Liver (tissue), 8 donors: ENCODE measurements at regions not wholly inside any gene's neighbourhood (a gene's known extent, or its start where the extent isn't known, plus 50 kb on each side); places are given as distances from the start of the nearest gene placed in this dataset.

Experiments
- DNase-seq: peaks from one replicate; pipeline ENCODE4 v3.0.0-alpha.2; 2017; ENCODE audit warnings: low spot score
- H3K27ac ChIP-seq, 2 donors: one replicate each; pipeline ENCODE4 v1.7.0; 2013; ENCODE audit warnings: inconsistent platforms in 2 of 2, low read length in 2 of 2, control low read depth in 1 of 2, low read depth in 1 of 2, mild to moderate bottlenecking in 1 of 2
- H3K27me3 ChIP-seq, 4 donors: one replicate each; pipeline versions ENCODE4 v1.6.1 to v1.7.0; 2013; ENCODE audit warnings: low read length in 3 of 4, inconsistent platforms in 1 of 4, mild to moderate bottlenecking in 1 of 4, moderate library complexity in 1 of 4; ENCODE audit not compliant: control insufficient read depth in 4 of 4, insufficient read depth in 4 of 4
- H3K36me3 ChIP-seq, 4 donors: one replicate each; pipeline versions ENCODE4 v1.6.1 to v1.7.0; 2013; ENCODE audit warnings: low read length in 3 of 4, mild to moderate bottlenecking in 3 of 4, low read depth in 1 of 4, moderate library complexity in 1 of 4; ENCODE audit not compliant: control insufficient read depth in 4 of 4, insufficient read depth in 3 of 4
- H3K4me1 ChIP-seq, 4 donors: one replicate each; pipeline versions ENCODE4 v1.6.1 to v1.7.0; 2013; ENCODE audit warnings: low read length in 3 of 4, mild to moderate bottlenecking in 3 of 4, moderate library complexity in 1 of 4; ENCODE audit not compliant: control insufficient read depth in 4 of 4, insufficient read depth in 4 of 4
- H3K4me3 ChIP-seq, 3 donors: one replicate each; pipeline versions ENCODE4 v1.6.1 to v1.7.0; 2013; ENCODE audit warnings: low read length in 3 of 3, control low read depth in 1 of 3, low read depth in 1 of 3, mild to moderate bottlenecking in 1 of 3
- H3K9ac ChIP-seq, 2 donors: one replicate each; pipeline ENCODE4 v1.7.0; 2013; ENCODE audit warnings: low read length in 2 of 2, mild to moderate bottlenecking in 2 of 2, moderate library complexity in 2 of 2, control low read depth in 1 of 2, low read depth in 1 of 2
- H3K9me3 ChIP-seq, 4 donors: one replicate each; pipeline versions ENCODE4 v1.6.1 to v1.7.0; 2013; ENCODE audit warnings: low read length in 3 of 4; ENCODE audit not compliant: control insufficient read depth in 4 of 4
- EGR1 ChIP-seq, 2 donors: IDR thresholded peaks; 2 replicates each; pipeline ENCODE4 v1.6.1; 2016 to 2018; ENCODE audit warnings: antibody characterized with exemption in 2 of 2, low read depth in 2 of 2
- FOXA1 ChIP-seq: IDR thresholded peaks from 2 replicates; pipeline ENCODE4 v1.6.1; 2016; ENCODE audit warnings: antibody characterized with exemption
- FOXA2 ChIP-seq: IDR thresholded peaks from 2 replicates; pipeline ENCODE4 v1.6.1; 2016; ENCODE audit warnings: antibody characterized with exemption
- GABPA ChIP-seq, 2 donors: IDR thresholded peaks in 1 of 2; conservative IDR thresholded peaks in 1 of 2; 2 replicates each; pipeline ENCODE4 v1.6.1; 2016; ENCODE audit warnings: antibody characterized with exemption in 2 of 2, mild to moderate bottlenecking in 1 of 2, moderate library complexity in 1 of 2
- HNF4A ChIP-seq, 2 donors: conservative IDR thresholded peaks; 2 replicates each; pipeline ENCODE4 v1.6.1; 2016; ENCODE audit warnings: antibody characterized with exemption in 2 of 2, mild to moderate bottlenecking in 2 of 2
- HNF4G ChIP-seq: IDR thresholded peaks from 2 replicates; pipeline ENCODE4 v1.6.1; 2016; ENCODE audit warnings: antibody characterized with exemption
- JUND ChIP-seq, 2 donors: IDR thresholded peaks; 2 replicates each; pipeline ENCODE4 v1.6.1; 2016; ENCODE audit warnings: antibody characterized with exemption in 2 of 2
- NR2F2 ChIP-seq: IDR thresholded peaks from 2 replicates; pipeline ENCODE4 v1.6.1; 2016; ENCODE audit warnings: antibody characterized with exemption
- RAD21 ChIP-seq, 2 donors: IDR thresholded peaks; 2 replicates each; pipeline ENCODE4 v1.6.1; 2016; ENCODE audit warnings: antibody characterized with exemption in 2 of 2, mild to moderate bottlenecking in 2 of 2
- RXRA ChIP-seq, 2 donors: IDR thresholded peaks; 2 replicates each; pipeline ENCODE4 v1.6.1; 2017 to 2018; ENCODE audit warnings: antibody characterized with exemption in 2 of 2, mild to moderate bottlenecking in 1 of 2
- SP1 ChIP-seq: IDR thresholded peaks from 2 replicates; pipeline ENCODE4 v1.6.1; 2018; ENCODE audit warnings: antibody characterized with exemption, mild to moderate bottlenecking
- TAF1 ChIP-seq: conservative IDR thresholded peaks from 2 replicates; pipeline ENCODE4 v1.6.1; 2016; ENCODE audit warnings: antibody characterized with exemption, mild to moderate bottlenecking
- YY1 ChIP-seq: IDR thresholded peaks from 2 replicates; pipeline ENCODE4 v1.6.1; 2016; ENCODE audit warnings: antibody characterized with exemption, mild to moderate bottlenecking
- WGBS: extraction: QIAGEN DNeasy Blood & Tissue Kit; methylation state at CpG from one replicate; pipeline ENCODE4 v1.1.7; 2013; 5-methylcytosine and 5-hydroxymethylcytosine counted together
- TF ChIP-seq, protein P1 (sequence below): IDR thresholded peaks from 2 replicates; pipeline ENCODE4 v1.6.1; 2016; ENCODE audit warnings: antibody characterized with exemption, mild to moderate bottlenecking
- TF ChIP-seq, protein P2 (sequence below): IDR thresholded peaks from 2 replicates; pipeline ENCODE4 v1.6.1; 2016; ENCODE audit warnings: antibody characterized with exemption
- TF ChIP-seq, protein P3 (sequence below): IDR thresholded peaks from 2 replicates; pipeline ENCODE4 v1.6.1; 2016; ENCODE audit warnings: antibody characterized with exemption
- TF ChIP-seq, protein P4 (sequence below): fragments of 150-350 bp; IDR thresholded peaks from 2 replicates; pipeline ENCODE4 v1.5.1; 2017; ENCODE audit warnings: improper control_type of control experiment, low read depth, low read length; ENCODE audit not compliant: missing input control
- TF ChIP-seq, protein P5 (sequence below): IDR thresholded peaks from 2 replicates; pipeline ENCODE4 v1.6.1; 2016; ENCODE audit warnings: antibody characterized with exemption
- donor health status: healthy.
- donor health status: healthy.
- donor health status: healthy.
- donor health status: healthy.
- donor health status: healthy.

DNA sequence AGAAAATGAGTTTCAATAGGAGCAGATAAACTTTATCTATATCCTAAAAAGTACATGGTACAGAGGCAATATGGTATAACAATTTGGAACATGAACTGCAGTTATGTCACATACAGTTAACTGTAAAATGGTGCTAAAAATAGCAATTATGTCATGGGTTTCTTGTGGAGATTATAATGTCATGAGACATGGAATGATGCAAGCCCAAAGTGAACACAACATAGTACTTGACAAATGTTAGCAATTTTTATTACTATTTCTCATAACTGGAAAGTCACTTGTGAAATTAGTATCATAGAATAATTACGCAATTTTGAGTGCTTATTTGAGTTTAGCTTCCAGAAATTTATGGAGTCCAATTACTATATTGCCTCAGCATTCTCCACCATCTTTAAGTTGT is 1263.4 kb downstream of the DSC3 start:
- DNase-seq = no peak
- no peaks in the 10 kb centered on the region for H3K36me3 ChIP-seq
- H3K27me3 ChIP-seq = no peaks in the 10 kb centered on the region
- no peak overlapping the region for H3K9ac ChIP-seq
- no peak overlapping the region for H3K4me3 ChIP-seq
- no peak overlapping the region for H3K27ac ChIP-seq
- no peak for TF ChIP-seq RAD21 (IDR thresholded peaks at IDR 0.05)
- no peak for TF ChIP-seq FOXA1
- TF ChIP-seq, protein P1, sequence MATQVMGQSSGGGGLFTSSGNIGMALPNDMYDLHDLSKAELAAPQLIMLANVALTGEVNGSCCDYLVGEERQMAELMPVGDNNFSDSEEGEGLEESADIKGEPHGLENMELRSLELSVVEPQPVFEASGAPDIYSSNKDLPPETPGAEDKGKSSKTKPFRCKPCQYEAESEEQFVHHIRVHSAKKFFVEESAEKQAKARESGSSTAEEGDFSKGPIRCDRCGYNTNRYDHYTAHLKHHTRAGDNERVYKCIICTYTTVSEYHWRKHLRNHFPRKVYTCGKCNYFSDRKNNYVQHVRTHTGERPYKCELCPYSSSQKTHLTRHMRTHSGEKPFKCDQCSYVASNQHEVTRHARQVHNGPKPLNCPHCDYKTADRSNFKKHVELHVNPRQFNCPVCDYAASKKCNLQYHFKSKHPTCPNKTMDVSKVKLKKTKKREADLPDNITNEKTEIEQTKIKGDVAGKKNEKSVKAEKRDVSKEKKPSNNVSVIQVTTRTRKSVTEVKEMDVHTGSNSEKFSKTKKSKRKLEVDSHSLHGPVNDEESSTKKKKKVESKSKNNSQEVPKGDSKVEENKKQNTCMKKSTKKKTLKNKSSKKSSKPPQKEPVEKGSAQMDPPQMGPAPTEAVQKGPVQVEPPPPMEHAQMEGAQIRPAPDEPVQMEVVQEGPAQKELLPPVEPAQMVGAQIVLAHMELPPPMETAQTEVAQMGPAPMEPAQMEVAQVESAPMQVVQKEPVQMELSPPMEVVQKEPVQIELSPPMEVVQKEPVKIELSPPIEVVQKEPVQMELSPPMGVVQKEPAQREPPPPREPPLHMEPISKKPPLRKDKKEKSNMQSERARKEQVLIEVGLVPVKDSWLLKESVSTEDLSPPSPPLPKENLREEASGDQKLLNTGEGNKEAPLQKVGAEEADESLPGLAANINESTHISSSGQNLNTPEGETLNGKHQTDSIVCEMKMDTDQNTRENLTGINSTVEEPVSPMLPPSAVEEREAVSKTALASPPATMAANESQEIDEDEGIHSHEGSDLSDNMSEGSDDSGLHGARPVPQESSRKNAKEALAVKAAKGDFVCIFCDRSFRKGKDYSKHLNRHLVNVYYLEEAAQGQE = no peak
- no peak for TF ChIP-seq YY1
- no peak for TF ChIP-seq TAF1
- TF ChIP-seq HNF4A (conservative IDR thresholded peaks at IDR 0.05) = no peak
- TF ChIP-seq, protein P2, sequence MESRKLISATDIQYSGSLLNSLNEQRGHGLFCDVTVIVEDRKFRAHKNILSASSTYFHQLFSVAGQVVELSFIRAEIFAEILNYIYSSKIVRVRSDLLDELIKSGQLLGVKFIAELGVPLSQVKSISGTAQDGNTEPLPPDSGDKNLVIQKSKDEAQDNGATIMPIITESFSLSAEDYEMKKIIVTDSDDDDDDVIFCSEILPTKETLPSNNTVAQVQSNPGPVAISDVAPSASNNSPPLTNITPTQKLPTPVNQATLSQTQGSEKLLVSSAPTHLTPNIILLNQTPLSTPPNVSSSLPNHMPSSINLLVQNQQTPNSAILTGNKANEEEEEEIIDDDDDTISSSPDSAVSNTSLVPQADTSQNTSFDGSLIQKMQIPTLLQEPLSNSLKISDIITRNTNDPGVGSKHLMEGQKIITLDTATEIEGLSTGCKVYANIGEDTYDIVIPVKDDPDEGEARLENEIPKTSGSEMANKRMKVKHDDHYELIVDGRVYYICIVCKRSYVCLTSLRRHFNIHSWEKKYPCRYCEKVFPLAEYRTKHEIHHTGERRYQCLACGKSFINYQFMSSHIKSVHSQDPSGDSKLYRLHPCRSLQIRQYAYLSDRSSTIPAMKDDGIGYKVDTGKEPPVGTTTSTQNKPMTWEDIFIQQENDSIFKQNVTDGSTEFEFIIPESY = no peak
- no peak for TF ChIP-seq JUND (IDR thresholded peaks at IDR 0.05)
- TF ChIP-seq, protein P3, sequence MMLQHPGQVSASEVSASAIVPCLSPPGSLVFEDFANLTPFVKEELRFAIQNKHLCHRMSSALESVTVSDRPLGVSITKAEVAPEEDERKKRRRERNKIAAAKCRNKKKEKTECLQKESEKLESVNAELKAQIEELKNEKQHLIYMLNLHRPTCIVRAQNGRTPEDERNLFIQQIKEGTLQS = no peak
- TF ChIP-seq EGR1 (IDR thresholded peaks at IDR 0.05; ENCODE audit: low read depth in 2 of 2) = no peak
- no peak for TF ChIP-seq NR2F2
- TF ChIP-seq RXRA (IDR thresholded peaks at IDR 0.05) = no peak
- TF ChIP-seq, protein P4, sequence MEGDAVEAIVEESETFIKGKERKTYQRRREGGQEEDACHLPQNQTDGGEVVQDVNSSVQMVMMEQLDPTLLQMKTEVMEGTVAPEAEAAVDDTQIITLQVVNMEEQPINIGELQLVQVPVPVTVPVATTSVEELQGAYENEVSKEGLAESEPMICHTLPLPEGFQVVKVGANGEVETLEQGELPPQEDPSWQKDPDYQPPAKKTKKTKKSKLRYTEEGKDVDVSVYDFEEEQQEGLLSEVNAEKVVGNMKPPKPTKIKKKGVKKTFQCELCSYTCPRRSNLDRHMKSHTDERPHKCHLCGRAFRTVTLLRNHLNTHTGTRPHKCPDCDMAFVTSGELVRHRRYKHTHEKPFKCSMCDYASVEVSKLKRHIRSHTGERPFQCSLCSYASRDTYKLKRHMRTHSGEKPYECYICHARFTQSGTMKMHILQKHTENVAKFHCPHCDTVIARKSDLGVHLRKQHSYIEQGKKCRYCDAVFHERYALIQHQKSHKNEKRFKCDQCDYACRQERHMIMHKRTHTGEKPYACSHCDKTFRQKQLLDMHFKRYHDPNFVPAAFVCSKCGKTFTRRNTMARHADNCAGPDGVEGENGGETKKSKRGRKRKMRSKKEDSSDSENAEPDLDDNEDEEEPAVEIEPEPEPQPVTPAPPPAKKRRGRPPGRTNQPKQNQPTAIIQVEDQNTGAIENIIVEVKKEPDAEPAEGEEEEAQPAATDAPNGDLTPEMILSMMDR = no peak
- TF ChIP-seq SP1 = no peak
- TF ChIP-seq GABPA (IDR thresholded peaks at IDR 0.05 in 1 of 2, conservative IDR thresholded peaks at IDR 0.05 in 1 of 2) = no peak
- no peak for TF ChIP-seq HNF4G
- no peak for TF ChIP-seq FOXA2
- TF ChIP-seq, protein P5, sequence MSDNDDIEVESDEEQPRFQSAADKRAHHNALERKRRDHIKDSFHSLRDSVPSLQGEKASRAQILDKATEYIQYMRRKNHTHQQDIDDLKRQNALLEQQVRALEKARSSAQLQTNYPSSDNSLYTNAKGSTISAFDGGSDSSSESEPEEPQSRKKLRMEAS = no peak
- no peaks in the 10 kb centered on the region for H3K9me3 ChIP-seq
- 68% methylated on average over 1 of the region's 1 CpG for WGBS
- H3K4me1 ChIP-seq = no peaks in the 10 kb centered on the region

DNA sequence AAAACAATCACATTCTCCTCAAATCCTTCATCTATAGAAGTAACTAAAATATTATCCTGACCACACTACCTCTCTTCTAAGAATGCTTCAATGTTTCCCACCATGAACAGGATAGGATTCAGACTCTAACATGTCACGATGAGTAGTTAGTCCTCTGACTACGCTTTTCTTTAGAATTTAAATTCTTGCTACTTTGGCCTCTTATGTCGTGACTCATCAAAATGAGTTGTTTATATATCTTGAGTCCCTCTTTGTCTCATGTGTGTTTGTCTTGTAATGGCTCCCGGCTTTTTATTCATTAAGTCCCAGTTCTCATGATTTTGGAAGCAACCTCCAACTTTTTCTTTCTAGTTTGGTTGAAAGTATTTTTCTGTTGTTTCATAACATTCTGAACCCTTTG is 1289.2 kb downstream of the DSC3 start:
- no peak for TF ChIP-seq RXRA (IDR thresholded peaks at IDR 0.05)
- TF ChIP-seq YY1 = no peak
- TF ChIP-seq RAD21 (IDR thresholded peaks at IDR 0.05) = no peak
- TF ChIP-seq, protein P4 = no peak
- TF ChIP-seq, protein P5 = no peak
- Histone ChIP-seq H3K27ac (no peak overlapping the region), H3K36me3 (no peaks in the 10 kb centered on the region), H3K9ac (no peak overlapping the region), H3K4me1 (no peaks in the 10 kb centered on the region), H3K4me3 (no peak overlapping the region), H3K27me3 (no peaks in the 10 kb centered on the region), H3K9me3 (no peaks in the 10 kb centered on the region)
- no peak for DNase-seq
- WGBS = 86% methylated on average over 4 of the region's 4 CpGs
